SK-N-SH treated with all-trans-retinoic acid at 6 μM for 48 hours (cell line): ENCODE measurements at regions not wholly inside any gene's neighbourhood (a gene's known extent, or its start where the extent isn't known, plus 50 kb on each side); places are given as distances from the start of the nearest gene placed in this dataset.

ENCODE experiments used
- ATAC-seq: fragments of 200-7000 bp; cut with Tn5 transposase; 3 replicates; pipeline ENCODE4 v1.9.1; 2020; ENCODE audit warnings: mild to moderate bottlenecking, moderate library complexity
- ARNTL ChIP-seq: fragments of 450-650 bp; formaldehyde crosslinking; IDR thresholded peaks from 2 replicates; pipeline ENCODE4 v1.5.0; 2020; ENCODE audit warnings: low read depth, mild to moderate bottlenecking, moderate library complexity, borderline replicate concordance
- BACH2 ChIP-seq: fragments of 250-450 bp; sonication (Bioruptor Pico); IDR thresholded peaks from 2 replicates; pipeline ENCODE4 v1.9.0; 2021; ENCODE audit warnings: mild to moderate bottlenecking, borderline replicate concordance
- CSDC2 ChIP-seq: fragments of 250-450 bp; sonication (Bioruptor Pico); IDR thresholded peaks from 2 replicates; pipeline ENCODE4 v1.5.0; 2020; ENCODE audit warnings: mild to moderate bottlenecking, moderate library complexity
- ESRRG ChIP-seq: fragments of 250-450 bp; sonication (Bioruptor Pico); IDR thresholded peaks from 2 replicates; pipeline ENCODE4 v1.6.1; 2021; ENCODE audit warnings: mild to moderate bottlenecking
- GLIS3 ChIP-seq: fragments of 250-450 bp; sonication (Bioruptor Pico); IDR thresholded peaks from 2 replicates; pipeline ENCODE4 v1.5.0; 2020; ENCODE audit warnings: mild to moderate bottlenecking, moderate library complexity
- ISL1 ChIP-seq: fragments of 250-450 bp; sonication (Bioruptor Pico); IDR thresholded peaks from 2 replicates; pipeline ENCODE4 v2.1.2; 2022; ENCODE audit warnings: mild to moderate bottlenecking, moderate library complexity
- OSR1 ChIP-seq: fragments of 250-450 bp; sonication (Bioruptor Pico); IDR thresholded peaks from 2 replicates; pipeline ENCODE4 v1.8.0; 2022; ENCODE audit warnings: moderate library complexity, mild to moderate bottlenecking, inconsistent platforms
- PPARA ChIP-seq: fragments of 250-450 bp; sonication (Bioruptor Pico); IDR thresholded peaks from 2 replicates; pipeline ENCODE4 v1.5.0; 2020; ENCODE audit warnings: mild to moderate bottlenecking, borderline replicate concordance
- RARB ChIP-seq: fragments of 250-450 bp; sonication (Bioruptor Pico); IDR thresholded peaks from 2 replicates; pipeline ENCODE4 v1.8.0; 2021; ENCODE audit warnings: mild to moderate bottlenecking, moderate library complexity
- SNAI2 ChIP-seq: fragments of 250-450 bp; sonication (Bioruptor Pico); IDR thresholded peaks from 2 replicates; pipeline ENCODE4 v1.5.0; 2020; ENCODE audit warnings: mild to moderate bottlenecking, moderate library complexity
- TOX ChIP-seq: fragments of 250-450 bp; sonication (Bioruptor Pico); IDR thresholded peaks from 2 replicates; pipeline ENCODE4 v1.8.0; 2021; ENCODE audit warnings: mild to moderate bottlenecking, moderate library complexity, borderline replicate concordance
- ZC3H10 ChIP-seq: fragments of 250-450 bp; sonication (Bioruptor Pico); IDR thresholded peaks from 2 replicates; pipeline ENCODE4 v1.5.1; 2021; ENCODE audit warnings: mild to moderate bottlenecking, moderate library complexity
- ZFP3 ChIP-seq: fragments of 250-450 bp; sonication (Bioruptor Pico); IDR thresholded peaks from 2 replicates; pipeline ENCODE4 v1.5.0; 2020; ENCODE audit warnings: mild to moderate bottlenecking, moderate library complexity
- ZFP30 ChIP-seq: fragments of 450-650 bp; formaldehyde crosslinking; IDR thresholded peaks from 2 replicates; pipeline ENCODE4 v1.5.0; 2022; ENCODE audit warnings: mild to moderate bottlenecking, moderate library complexity
- ZNF565 ChIP-seq: fragments of 450-650 bp; formaldehyde crosslinking; conservative IDR thresholded peaks from 2 replicates; pipeline ENCODE4 v1.5.0; 2020; ENCODE audit warnings: low read depth, mild to moderate bottlenecking, moderate library complexity
- ZNF70 ChIP-seq: fragments of 450-650 bp; formaldehyde crosslinking; IDR thresholded peaks from 2 replicates; pipeline ENCODE4 v1.5.0; 2020; ENCODE audit warnings: mild to moderate bottlenecking, moderate library complexity
- ZNF8 ChIP-seq: fragments of 450-650 bp; formaldehyde crosslinking; IDR thresholded peaks from 2 replicates; pipeline ENCODE4 v1.5.0; 2020; ENCODE audit warnings: mild to moderate bottlenecking, moderate library complexity
- TF ChIP-seq, protein P1 (sequence below): fragments of 250-450 bp; sonication (Bioruptor Pico); IDR thresholded peaks from 2 replicates; pipeline ENCODE4 v1.8.0; 2021; ENCODE audit warnings: low read depth, mild to moderate bottlenecking, moderate library complexity, borderline replicate concordance
- TF ChIP-seq, protein P2 (sequence below): fragments of 250-450 bp; sonication (Bioruptor Pico); IDR thresholded peaks from 2 replicates; pipeline ENCODE4 v1.5.1; 2020; ENCODE audit warnings: low read depth, mild to moderate bottlenecking, moderate library complexity
- TF ChIP-seq, protein P3 (sequence below): fragments of 250-450 bp; sonication (Bioruptor Pico); IDR thresholded peaks from 2 replicates; pipeline ENCODE4 v1.5.0; 2020; ENCODE audit warnings: mild to moderate bottlenecking, moderate library complexity
- TF ChIP-seq, protein P4 (sequence below): fragments of 250-450 bp; sonication (Bioruptor Pico); IDR thresholded peaks from 2 replicates; pipeline ENCODE4 v1.5.1; 2021; ENCODE audit warnings: mild to moderate bottlenecking, moderate library complexity
- TF ChIP-seq, protein P5 (sequence below): fragments of 250-450 bp; sonication (Bioruptor Pico); IDR thresholded peaks from 2 replicates; pipeline ENCODE4 v1.8.0; 2020; ENCODE audit warnings: mild to moderate bottlenecking, moderate library complexity, borderline replicate concordance

DNA sequence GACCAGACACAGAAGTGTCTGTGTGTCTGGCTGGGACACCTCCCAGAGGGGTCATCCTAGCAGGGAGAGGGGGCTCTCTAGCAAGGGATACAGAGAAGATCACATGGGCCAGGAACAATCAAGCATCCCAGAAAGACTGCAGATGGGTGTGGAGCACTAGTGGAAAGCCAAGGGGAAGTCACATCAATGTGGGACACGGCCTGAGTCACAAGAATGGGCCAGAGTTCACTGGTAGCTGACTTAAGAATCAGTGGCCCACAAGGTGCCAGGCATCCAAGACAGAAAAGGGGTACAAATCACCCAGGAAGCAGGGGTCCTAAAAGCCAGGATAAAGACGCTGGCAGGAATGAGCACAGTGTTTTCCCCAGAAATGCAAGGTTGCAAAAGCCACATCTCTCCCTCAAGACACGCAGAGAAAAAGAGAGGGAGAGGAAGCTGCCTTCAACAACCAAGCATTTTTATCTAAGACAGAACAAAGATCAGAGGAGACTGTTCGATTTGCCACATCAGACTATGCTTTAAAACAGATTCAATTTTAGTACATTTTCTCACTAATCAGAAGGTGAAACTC is 113.6 kb upstream of the DST start:
- ATAC-seq = no peak
- TF ChIP-seq, protein P1, sequence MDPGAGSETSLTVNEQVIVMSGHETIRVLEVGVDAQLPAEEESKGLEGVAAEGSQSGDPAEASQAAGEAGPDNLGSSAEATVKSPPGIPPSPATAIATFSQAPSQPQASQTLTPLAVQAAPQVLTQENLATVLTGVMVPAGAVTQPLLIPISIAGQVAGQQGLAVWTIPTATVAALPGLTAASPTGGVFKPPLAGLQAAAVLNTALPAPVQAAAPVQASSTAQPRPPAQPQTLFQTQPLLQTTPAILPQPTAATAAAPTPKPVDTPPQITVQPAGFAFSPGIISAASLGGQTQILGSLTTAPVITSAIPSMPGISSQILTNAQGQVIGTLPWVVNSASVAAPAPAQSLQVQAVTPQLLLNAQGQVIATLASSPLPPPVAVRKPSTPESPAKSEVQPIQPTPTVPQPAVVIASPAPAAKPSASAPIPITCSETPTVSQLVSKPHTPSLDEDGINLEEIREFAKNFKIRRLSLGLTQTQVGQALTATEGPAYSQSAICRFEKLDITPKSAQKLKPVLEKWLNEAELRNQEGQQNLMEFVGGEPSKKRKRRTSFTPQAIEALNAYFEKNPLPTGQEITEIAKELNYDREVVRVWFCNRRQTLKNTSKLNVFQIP (CRISPR knock-in tag) = no peak
- TF ChIP-seq, protein P2, sequence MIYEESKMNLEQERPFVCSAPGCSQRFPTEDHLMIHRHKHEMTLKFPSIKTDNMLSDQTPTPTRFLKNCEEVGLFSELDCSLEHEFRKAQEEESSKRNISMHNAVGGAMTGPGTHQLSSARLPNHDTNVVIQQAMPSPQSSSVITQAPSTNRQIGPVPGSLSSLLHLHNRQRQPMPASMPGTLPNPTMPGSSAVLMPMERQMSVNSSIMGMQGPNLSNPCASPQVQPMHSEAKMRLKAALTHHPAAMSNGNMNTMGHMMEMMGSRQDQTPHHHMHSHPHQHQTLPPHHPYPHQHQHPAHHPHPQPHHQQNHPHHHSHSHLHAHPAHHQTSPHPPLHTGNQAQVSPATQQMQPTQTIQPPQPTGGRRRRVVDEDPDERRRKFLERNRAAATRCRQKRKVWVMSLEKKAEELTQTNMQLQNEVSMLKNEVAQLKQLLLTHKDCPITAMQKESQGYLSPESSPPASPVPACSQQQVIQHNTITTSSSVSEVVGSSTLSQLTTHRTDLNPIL (CRISPR knock-in tag) = no peak
- TF ChIP-seq GLIS3 (CRISPR knock-in tag) (no peak), TOX (CRISPR knock-in tag) (no peak), ZFP3 (CRISPR knock-in tag) (no peak), ZC3H10 (CRISPR knock-in tag) (no peak), RARB (CRISPR knock-in tag) (no peak), CSDC2 (CRISPR knock-in tag) (no peak), ZNF565 (no peak), SNAI2 (CRISPR knock-in tag) (no peak), ISL1 (no peak), ZFP30 (CRISPR knock-in tag) (no peak), PPARA (CRISPR knock-in tag) (no peak), ZNF8 (CRISPR knock-in tag) (no peak), ARNTL (CRISPR knock-in tag) (no peak), ZNF70 (CRISPR knock-in tag) (no peak), OSR1 (CRISPR knock-in tag) (no peak)
- TF ChIP-seq, protein P3, sequence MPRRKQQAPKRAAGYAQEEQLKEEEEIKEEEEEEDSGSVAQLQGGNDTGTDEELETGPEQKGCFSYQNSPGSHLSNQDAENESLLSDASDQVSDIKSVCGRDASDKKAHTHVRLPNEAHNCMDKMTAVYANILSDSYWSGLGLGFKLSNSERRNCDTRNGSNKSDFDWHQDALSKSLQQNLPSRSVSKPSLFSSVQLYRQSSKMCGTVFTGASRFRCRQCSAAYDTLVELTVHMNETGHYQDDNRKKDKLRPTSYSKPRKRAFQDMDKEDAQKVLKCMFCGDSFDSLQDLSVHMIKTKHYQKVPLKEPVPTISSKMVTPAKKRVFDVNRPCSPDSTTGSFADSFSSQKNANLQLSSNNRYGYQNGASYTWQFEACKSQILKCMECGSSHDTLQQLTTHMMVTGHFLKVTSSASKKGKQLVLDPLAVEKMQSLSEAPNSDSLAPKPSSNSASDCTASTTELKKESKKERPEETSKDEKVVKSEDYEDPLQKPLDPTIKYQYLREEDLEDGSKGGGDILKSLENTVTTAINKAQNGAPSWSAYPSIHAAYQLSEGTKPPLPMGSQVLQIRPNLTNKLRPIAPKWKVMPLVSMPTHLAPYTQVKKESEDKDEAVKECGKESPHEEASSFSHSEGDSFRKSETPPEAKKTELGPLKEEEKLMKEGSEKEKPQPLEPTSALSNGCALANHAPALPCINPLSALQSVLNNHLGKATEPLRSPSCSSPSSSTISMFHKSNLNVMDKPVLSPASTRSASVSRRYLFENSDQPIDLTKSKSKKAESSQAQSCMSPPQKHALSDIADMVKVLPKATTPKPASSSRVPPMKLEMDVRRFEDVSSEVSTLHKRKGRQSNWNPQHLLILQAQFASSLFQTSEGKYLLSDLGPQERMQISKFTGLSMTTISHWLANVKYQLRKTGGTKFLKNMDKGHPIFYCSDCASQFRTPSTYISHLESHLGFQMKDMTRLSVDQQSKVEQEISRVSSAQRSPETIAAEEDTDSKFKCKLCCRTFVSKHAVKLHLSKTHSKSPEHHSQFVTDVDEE = no peak
- TF ChIP-seq, protein P4, sequence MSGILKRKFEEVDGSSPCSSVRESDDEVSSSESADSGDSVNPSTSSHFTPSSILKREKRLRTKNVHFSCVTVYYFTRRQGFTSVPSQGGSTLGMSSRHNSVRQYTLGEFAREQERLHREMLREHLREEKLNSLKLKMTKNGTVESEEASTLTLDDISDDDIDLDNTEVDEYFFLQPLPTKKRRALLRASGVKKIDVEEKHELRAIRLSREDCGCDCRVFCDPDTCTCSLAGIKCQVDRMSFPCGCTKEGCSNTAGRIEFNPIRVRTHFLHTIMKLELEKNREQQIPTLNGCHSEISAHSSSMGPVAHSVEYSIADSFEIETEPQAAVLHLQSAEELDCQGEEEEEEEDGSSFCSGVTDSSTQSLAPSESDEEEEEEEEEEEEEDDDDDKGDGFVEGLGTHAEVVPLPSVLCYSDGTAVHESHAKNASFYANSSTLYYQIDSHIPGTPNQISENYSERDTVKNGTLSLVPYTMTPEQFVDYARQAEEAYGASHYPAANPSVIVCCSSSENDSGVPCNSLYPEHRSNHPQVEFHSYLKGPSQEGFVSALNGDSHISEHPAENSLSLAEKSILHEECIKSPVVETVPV = no peak

DNA sequence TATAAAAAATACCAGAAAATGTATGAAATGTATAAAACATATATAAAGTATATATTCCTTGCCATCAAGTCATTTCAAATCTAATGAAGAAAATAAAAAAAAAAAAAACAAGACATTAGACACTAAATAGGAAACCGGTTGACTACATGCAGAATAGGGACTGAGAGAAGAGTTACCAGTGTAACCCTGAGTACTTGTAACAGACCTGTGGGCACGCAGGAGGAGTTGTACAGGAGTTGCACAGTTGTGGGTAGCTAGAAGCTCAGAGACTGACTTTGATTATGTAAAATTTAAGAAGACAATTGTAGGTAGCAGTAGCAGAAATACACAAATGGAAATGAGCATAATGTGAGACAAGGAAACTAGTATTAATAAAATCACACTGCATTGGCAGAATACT is 112.4 kb upstream of the DST start:
- TF ChIP-seq BACH2 (CRISPR knock-in tag) (no peak), TOX (CRISPR knock-in tag) (no peak), ZNF8 (CRISPR knock-in tag) (no peak), ZFP30 (CRISPR knock-in tag) (no peak)
- ATAC-seq = no peak

DNA sequence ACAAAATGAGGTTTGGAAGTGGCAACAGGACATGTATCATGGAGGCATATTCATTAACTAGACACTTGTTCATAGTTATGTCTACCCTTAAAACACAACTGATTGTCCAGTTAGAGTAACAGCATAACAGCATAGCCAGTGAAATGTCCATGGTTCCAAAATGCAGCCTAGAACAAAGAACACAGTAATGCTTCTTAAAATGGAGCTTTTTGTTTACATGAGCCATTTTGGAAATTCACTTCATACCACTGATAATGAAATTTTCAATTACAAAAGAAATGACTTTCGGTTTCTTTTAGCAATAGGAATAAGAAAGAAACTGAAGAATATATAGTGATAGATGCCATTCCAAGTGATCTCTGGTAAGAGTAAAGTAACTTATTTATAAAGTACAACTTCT is 111.1 kb upstream of the DST start:
- TF ChIP-seq, protein P5, sequence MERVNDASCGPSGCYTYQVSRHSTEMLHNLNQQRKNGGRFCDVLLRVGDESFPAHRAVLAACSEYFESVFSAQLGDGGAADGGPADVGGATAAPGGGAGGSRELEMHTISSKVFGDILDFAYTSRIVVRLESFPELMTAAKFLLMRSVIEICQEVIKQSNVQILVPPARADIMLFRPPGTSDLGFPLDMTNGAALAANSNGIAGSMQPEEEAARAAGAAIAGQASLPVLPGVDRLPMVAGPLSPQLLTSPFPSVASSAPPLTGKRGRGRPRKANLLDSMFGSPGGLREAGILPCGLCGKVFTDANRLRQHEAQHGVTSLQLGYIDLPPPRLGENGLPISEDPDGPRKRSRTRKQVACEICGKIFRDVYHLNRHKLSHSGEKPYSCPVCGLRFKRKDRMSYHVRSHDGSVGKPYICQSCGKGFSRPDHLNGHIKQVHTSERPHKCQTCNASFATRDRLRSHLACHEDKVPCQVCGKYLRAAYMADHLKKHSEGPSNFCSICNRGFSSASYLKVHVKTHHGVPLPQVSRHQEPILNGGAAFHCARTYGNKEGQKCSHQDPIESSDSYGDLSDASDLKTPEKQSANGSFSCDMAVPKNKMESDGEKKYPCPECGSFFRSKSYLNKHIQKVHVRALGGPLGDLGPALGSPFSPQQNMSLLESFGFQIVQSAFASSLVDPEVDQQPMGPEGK (CRISPR knock-in tag) = no peak
- TF ChIP-seq, protein P3 = no peak
- TF ChIP-seq SNAI2 (CRISPR knock-in tag) (no peak), ZC3H10 (CRISPR knock-in tag) (no peak), ARNTL (CRISPR knock-in tag) (no peak), TOX (CRISPR knock-in tag) (no peak), ZNF8 (CRISPR knock-in tag) (no peak), BACH2 (CRISPR knock-in tag) (no peak), PPARA (CRISPR knock-in tag) (no peak), ZNF70 (CRISPR knock-in tag) (no peak), ESRRG (no peak), ZNF565 (no peak), ISL1 (no peak), GLIS3 (CRISPR knock-in tag) (no peak), OSR1 (CRISPR knock-in tag) (no peak), ZFP3 (CRISPR knock-in tag) (no peak), CSDC2 (CRISPR knock-in tag) (no peak), ZFP30 (CRISPR knock-in tag) (no peak)
- TF ChIP-seq, protein P2 (CRISPR knock-in tag) = no peak
- ATAC-seq = no peak
